ENCODE measurements at regions not wholly inside any gene's neighbourhood (a gene's known extent, or its start where the extent isn't known, plus 50 kb on each side); places are given as distances from the start of the nearest gene placed in this dataset.

GRCh38 chr2:12035029-12035720 is 288.7 kb downstream of the LPIN1 start:
- Histone ChIP-seq H3K4me1 (ENCODE audit: low read length) (no peaks in the 10 kb centered on the region), H3K9me3 (ENCODE audit: insufficient read depth, low read length) (peaks cover 35% of the 10 kb centered on the region; the same call in 1 of the 2 replicates), H3K27me3 (ENCODE audit: low read depth, low read length) (peaks cover 23% of the 10 kb centered on the region), H3K79me2 (ENCODE audit: low read length) (no peaks in the 10 kb centered on the region), H4K20me1 (ENCODE audit: insufficient read depth, low read length) (no peaks in the 10 kb centered on the region), H3K4me2 (ENCODE audit: low read length) (no peak overlapping the region), H3K36me3 (replicated peaks; ENCODE audit: low read depth, low read length) (no peaks in the 10 kb centered on the region), H3K9ac (ENCODE audit: low read length) (no peak overlapping the region), H3K4me3 (ENCODE audit: low read length) (no peak overlapping the region), H2AFZ (ENCODE audit: low read depth, low read length) (no peak overlapping the region), H3K27ac (ENCODE audit: low read length) (no peak overlapping the region)
- TF ChIP-seq EZH2phosphoT487 (IDR thresholded peaks at IDR 0.05; ENCODE audit: low read depth): no peak
- TF ChIP-seq CTCF (IDR thresholded peaks at IDR 0.05; ENCODE audit: low read depth, low read length): no peak

DNA sequence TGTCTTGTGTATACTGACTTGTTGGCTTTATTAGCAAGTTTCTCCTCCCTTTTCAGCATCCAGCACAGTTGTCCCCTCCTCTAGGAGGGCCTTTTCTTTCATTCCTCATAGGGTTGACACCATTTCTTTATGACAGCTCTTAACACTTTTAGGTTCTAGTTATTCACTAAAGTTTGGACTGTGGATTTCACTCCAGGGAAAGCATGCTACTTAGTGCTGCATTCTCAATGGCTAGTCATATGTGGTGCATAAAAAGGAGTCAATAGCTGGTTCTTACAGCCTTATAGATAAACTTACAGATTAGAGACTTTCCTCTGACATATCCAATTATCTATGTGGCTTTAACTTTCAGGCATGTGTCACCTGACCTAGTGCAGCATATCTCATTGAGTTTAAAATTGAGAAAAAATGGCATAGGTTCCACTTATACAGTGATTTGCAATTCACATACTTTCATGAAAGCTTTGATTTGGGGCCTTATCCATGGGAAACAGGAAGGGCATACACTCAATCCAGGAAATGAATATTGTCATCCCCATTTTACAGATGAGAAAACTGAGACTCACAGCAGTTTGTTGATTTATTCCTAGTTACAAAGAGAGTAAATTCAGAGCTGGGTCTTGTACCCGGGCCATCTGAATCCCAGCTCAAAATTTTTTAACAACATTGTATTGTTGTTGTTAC is 289.7 kb downstream of the LPIN1 start:
- H2AFZ ChIP-seq (ENCODE audit: low read depth, low read length): no peak overlapping the region
- no peak overlapping the region for H3K27ac ChIP-seq (ENCODE audit: low read length)

GRCh38 chr2:12036640-12036983 is 290.2 kb downstream of the LPIN1 start:
- H3K4me2 ChIP-seq (ENCODE audit: low read length): no peak overlapping the region
- H3K79me2 ChIP-seq (ENCODE audit: low read length): no peaks in the 10 kb centered on the region
- no peak overlapping the region for H3K27ac ChIP-seq (ENCODE audit: low read length)
- H4K20me1 ChIP-seq (ENCODE audit: insufficient read depth, low read length): no peaks in the 10 kb centered on the region
- H2AFZ ChIP-seq (ENCODE audit: low read depth, low read length): no peak overlapping the region
- no peak overlapping the region for H3K9ac ChIP-seq (ENCODE audit: low read length)
- H3K36me3 ChIP-seq (replicated peaks; ENCODE audit: low read depth, low read length): no peaks in the 10 kb centered on the region
- H3K4me1 ChIP-seq (ENCODE audit: low read length): no peaks in the 10 kb centered on the region
- peaks cover 23% of the 10 kb centered on the region for H3K27me3 ChIP-seq (ENCODE audit: low read depth, low read length)
- no peak for TF ChIP-seq CTCF (IDR thresholded peaks at IDR 0.05; ENCODE audit: low read depth, low read length)
- TF ChIP-seq EZH2phosphoT487 (IDR thresholded peaks at IDR 0.05; ENCODE audit: low read depth): no peak
- H3K9me3 ChIP-seq (ENCODE audit: insufficient read depth, low read length): peaks cover 28% of the 10 kb centered on the region; the same call in 1 of the 2 replicates
- H3K4me3 ChIP-seq (ENCODE audit: low read length): no peak overlapping the region

More for the DNA sequence above, 289.7 kb downstream of the LPIN1 start:
- H3K9me3 ChIP-seq (ENCODE audit: insufficient read depth, low read length): peaks cover 34% of the 10 kb centered on the region; the same call in 1 of the 2 replicates
- no peak overlapping the region for H3K4me2 ChIP-seq (ENCODE audit: low read length)
- no peak overlapping the region for H3K4me3 ChIP-seq (ENCODE audit: low read length)
- TF ChIP-seq EZH2phosphoT487 (IDR thresholded peaks at IDR 0.05; ENCODE audit: low read depth): no peak
- TF ChIP-seq CTCF (IDR thresholded peaks at IDR 0.05; ENCODE audit: low read depth, low read length): no peak
- peaks cover 23% of the 10 kb centered on the region for H3K27me3 ChIP-seq (ENCODE audit: low read depth, low read length)
- H3K9ac ChIP-seq (ENCODE audit: low read length): no peak overlapping the region
- no peaks in the 10 kb centered on the region for H3K36me3 ChIP-seq (replicated peaks; ENCODE audit: low read depth, low read length)
- H4K20me1 ChIP-seq (ENCODE audit: insufficient read depth, low read length): no peaks in the 10 kb centered on the region
- H3K4me1 ChIP-seq (ENCODE audit: low read length): no peaks in the 10 kb centered on the region
- H3K79me2 ChIP-seq (ENCODE audit: low read length): no peaks in the 10 kb centered on the region

GRCh38 chr2:12037301-12037700 is 290.9 kb downstream of the LPIN1 start:
- H3K27me3 ChIP-seq (ENCODE audit: low read depth, low read length): peaks cover 23% of the 10 kb centered on the region
- no peaks in the 10 kb centered on the region for H4K20me1 ChIP-seq (ENCODE audit: insufficient read depth, low read length)
- no peak overlapping the region for H3K9ac ChIP-seq (ENCODE audit: low read length)
- H3K27ac ChIP-seq (ENCODE audit: low read length): no peak overlapping the region
- H3K9me3 ChIP-seq (ENCODE audit: insufficient read depth, low read length): peaks cover 23% of the 10 kb centered on the region; the same call in 1 of the 2 replicates
- no peak overlapping the region for H2AFZ ChIP-seq (ENCODE audit: low read depth, low read length)
- no peaks in the 10 kb centered on the region for H3K4me1 ChIP-seq (ENCODE audit: low read length)
- no peaks in the 10 kb centered on the region for H3K79me2 ChIP-seq (ENCODE audit: low read length)
- no peak for TF ChIP-seq EZH2phosphoT487 (IDR thresholded peaks at IDR 0.05; ENCODE audit: low read depth)
- H3K4me2 ChIP-seq (ENCODE audit: low read length): no peak overlapping the region
- no peaks in the 10 kb centered on the region for H3K36me3 ChIP-seq (replicated peaks; ENCODE audit: low read depth, low read length)
- no peak overlapping the region for H3K4me3 ChIP-seq (ENCODE audit: low read length)
